ENCODE measurements at regions not wholly inside any gene's neighbourhood (a gene's known extent, or its start where the extent isn't known, plus 50 kb on each side); places are given as distances from the start of the nearest gene placed in this dataset.

DNA sequence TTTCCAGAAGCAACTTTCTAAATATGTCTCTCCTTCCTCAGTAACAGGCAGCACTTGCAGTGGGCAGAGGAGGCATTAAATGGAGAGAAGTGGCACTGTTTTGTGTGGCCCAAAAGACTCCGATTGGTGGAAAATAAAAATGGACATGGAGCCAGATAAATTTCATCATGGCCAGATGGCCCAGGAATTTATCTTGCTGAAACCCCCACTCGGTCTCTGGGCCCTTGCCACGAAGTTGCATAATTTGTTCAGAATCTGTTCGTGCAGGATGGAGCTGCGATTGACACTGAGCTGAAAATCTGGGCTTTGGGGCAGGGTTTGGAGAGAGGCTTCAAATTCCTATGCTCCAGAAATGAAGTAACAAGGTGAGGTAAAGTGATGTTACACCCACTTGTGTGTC is 65.5 kb downstream of the C11orf91 start:
- Histone ChIP-seq H3K36me3 (ENCODE audit: insufficient read depth) (no peaks in the 10 kb centered on the region), H3K9ac (no peak overlapping the region), H3K4me2 (no peak overlapping the region), H3K4me3 (IDR thresholded peaks at IDR 0.05; ENCODE audit: insufficient read depth, low read depth, low read length) (no peak overlapping the region), H3K79me2 (ENCODE audit: insufficient read depth, low read depth) (no peaks in the 10 kb centered on the region), H3K4me1 (ENCODE audit: low read depth, poor library complexity, severe bottlenecking) (peaks cover 4% of the 10 kb centered on the region), H4K20me1 (ENCODE audit: insufficient read depth) (no peaks in the 10 kb centered on the region), H3K27ac (no peak overlapping the region), H3K27me3 (ENCODE audit: insufficient read depth, low read depth) (no peaks in the 10 kb centered on the region), H2AFZ (ENCODE audit: low read depth) (no peak overlapping the region)
- TF ChIP-seq, protein P1, sequence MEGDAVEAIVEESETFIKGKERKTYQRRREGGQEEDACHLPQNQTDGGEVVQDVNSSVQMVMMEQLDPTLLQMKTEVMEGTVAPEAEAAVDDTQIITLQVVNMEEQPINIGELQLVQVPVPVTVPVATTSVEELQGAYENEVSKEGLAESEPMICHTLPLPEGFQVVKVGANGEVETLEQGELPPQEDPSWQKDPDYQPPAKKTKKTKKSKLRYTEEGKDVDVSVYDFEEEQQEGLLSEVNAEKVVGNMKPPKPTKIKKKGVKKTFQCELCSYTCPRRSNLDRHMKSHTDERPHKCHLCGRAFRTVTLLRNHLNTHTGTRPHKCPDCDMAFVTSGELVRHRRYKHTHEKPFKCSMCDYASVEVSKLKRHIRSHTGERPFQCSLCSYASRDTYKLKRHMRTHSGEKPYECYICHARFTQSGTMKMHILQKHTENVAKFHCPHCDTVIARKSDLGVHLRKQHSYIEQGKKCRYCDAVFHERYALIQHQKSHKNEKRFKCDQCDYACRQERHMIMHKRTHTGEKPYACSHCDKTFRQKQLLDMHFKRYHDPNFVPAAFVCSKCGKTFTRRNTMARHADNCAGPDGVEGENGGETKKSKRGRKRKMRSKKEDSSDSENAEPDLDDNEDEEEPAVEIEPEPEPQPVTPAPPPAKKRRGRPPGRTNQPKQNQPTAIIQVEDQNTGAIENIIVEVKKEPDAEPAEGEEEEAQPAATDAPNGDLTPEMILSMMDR (conservative IDR thresholded peaks at IDR 0.05; ENCODE audit: low read depth, low read length): no peak

DNA sequence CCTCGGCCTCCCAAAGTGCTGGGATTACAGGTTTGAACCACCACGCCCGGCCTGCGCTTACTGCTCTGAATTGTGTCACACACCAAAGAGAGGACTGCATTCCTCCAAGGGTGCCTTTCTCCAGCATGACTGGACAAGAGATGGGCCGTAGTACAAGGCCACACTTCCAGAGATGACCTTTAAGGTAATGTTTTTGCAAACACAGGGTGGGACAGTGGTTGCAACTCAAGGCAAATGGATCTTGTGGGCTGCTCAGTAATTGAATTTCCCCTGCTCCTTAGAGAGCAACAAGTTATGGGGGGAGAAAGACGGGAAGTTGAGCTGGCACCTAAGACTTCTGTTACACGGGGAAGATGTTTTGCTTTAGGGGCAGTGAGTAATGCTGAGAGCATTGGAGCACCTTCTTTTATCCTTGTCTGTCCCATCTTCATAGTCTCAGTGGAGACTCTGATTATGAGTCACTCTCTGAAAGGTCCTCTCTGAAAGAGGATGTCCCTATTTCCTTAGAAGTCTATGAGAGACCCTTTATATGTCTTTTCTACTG is 66.3 kb downstream of the C11orf91 start:
- H3K4me1 ChIP-seq (ENCODE audit: low read depth, poor library complexity, severe bottlenecking): peaks cover 4% of the 10 kb centered on the region
- H3K4me3 ChIP-seq (IDR thresholded peaks at IDR 0.05; ENCODE audit: insufficient read depth, low read depth, low read length): no peak overlapping the region
- no peaks in the 10 kb centered on the region for H3K36me3 ChIP-seq (ENCODE audit: insufficient read depth)
- H3K4me2 ChIP-seq: no peak overlapping the region
- H3K79me2 ChIP-seq (ENCODE audit: insufficient read depth, low read depth): no peaks in the 10 kb centered on the region
- no peaks in the 10 kb centered on the region for H3K27me3 ChIP-seq (ENCODE audit: insufficient read depth, low read depth)
- no peak overlapping the region for H3K27ac ChIP-seq
- no peaks in the 10 kb centered on the region for H4K20me1 ChIP-seq (ENCODE audit: insufficient read depth)
- TF ChIP-seq, protein P1 (conservative IDR thresholded peaks at IDR 0.05; ENCODE audit: low read depth, low read length): no peak
- H3K9ac ChIP-seq: no peak overlapping the region
- no peak overlapping the region for H2AFZ ChIP-seq (ENCODE audit: low read depth)

DNA sequence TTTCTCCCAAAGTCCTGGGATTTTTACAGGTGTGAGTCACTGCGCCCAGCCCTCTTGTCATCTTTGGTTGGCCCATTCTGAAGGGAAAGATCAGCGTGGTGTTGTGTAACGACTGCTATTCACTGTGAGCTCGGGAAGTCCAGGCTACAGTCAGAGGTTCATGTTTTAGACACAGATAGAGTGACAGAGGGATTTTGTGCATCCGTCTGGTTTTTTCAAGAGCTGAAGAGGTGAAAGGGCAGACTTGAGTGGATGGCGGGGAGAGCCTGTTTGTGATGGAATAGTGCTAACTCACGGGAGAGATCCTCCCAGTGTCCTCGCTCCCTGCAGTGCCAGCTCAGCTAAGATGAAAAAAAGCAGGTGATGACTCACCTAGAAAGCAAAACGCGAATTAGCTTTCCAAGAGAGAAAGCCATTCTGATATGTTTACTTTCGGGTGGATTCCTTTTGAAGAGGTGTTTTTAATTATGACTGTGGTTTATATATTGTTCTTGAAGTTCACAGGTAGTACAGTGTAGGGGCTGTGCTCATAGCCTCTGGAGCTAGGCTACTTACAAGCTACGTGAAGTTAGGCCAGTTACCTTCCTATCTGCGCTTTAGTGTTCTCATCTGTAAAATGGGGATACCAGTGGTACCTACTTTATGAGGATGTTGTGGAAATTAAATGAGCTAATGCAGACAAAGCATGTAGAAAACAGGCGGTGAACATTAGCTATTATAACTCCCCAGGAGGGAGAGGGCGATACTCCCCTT is 67.2 kb downstream of the C11orf91 start:
- TF ChIP-seq, protein P1 (conservative IDR thresholded peaks at IDR 0.05; ENCODE audit: low read depth, low read length): no peak
- Histone ChIP-seq H3K27me3 (ENCODE audit: insufficient read depth, low read depth) (no peaks in the 10 kb centered on the region), H3K79me2 (ENCODE audit: insufficient read depth, low read depth) (no peaks in the 10 kb centered on the region), H4K20me1 (ENCODE audit: insufficient read depth) (no peaks in the 10 kb centered on the region), H3K4me2 (no peak overlapping the region), H3K36me3 (ENCODE audit: insufficient read depth) (no peaks in the 10 kb centered on the region), H2AFZ (ENCODE audit: low read depth) (no peak overlapping the region), H3K4me3 (IDR thresholded peaks at IDR 0.05; ENCODE audit: insufficient read depth, low read depth, low read length) (no peak overlapping the region), H3K4me1 (ENCODE audit: low read depth, poor library complexity, severe bottlenecking) (peaks cover 4% of the 10 kb centered on the region), H3K27ac (no peak overlapping the region), H3K9ac (no peak overlapping the region)

DNA sequence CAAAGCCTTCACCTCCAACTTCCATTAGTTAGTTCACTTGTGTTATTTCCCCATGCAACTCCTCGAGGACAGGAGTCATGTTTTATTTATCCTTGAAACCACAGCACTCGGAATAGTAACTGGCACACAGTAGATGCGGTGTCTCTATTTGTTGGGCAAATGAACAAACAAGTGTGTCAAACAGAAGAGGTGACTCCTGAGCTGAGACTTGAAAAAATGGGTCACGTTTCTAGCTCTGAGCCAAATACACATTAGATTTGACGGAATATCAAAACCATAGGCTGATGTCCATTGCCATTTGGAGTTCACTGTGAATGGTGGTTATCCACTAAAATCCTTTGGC is 68.9 kb downstream of the C11orf91 start:
- H3K4me2 ChIP-seq: no peak overlapping the region

More for the DNA sequence above, 68.9 kb downstream of the C11orf91 start:
- Histone ChIP-seq H3K4me1 (ENCODE audit: low read depth, poor library complexity, severe bottlenecking) (peaks cover 4% of the 10 kb centered on the region), H3K79me2 (ENCODE audit: insufficient read depth, low read depth) (no peaks in the 10 kb centered on the region), H2AFZ (ENCODE audit: low read depth) (no peak overlapping the region), H3K27ac (no peak overlapping the region), H3K4me3 (IDR thresholded peaks at IDR 0.05; ENCODE audit: insufficient read depth, low read depth, low read length) (no peak overlapping the region), H3K9ac (no peak overlapping the region), H3K36me3 (ENCODE audit: insufficient read depth) (no peaks in the 10 kb centered on the region), H3K27me3 (ENCODE audit: insufficient read depth, low read depth) (no peaks in the 10 kb centered on the region), H4K20me1 (ENCODE audit: insufficient read depth) (no peaks in the 10 kb centered on the region)
- TF ChIP-seq, protein P1 (conservative IDR thresholded peaks at IDR 0.05; ENCODE audit: low read depth, low read length): no peak
